Mammary epithelial cell (primary cell): ENCODE measurements at regions not wholly inside any gene's neighbourhood (a gene's known extent, or its start where the extent isn't known, plus 50 kb on each side); places are given as distances from the start of the nearest gene placed in this dataset.
"Not testable (repeated sequence)": the region's sequence is repeated elsewhere in the genome, so short reads cannot be mapped to it uniquely, and the experiment has no call there.

Experiments
- CTCF ChIP-seq, 2 donors: IDR thresholded peaks in 1 of 2; conservative IDR thresholded peaks in 1 of 2; 2 replicates each; pipeline ENCODE4 v1.5.1; 2011 to 2012; ENCODE audit warnings: inconsistent platforms in 2 of 2, low read length in 2 of 2, mild to moderate bottlenecking in 2 of 2, control low read depth in 1 of 2, low read depth in 1 of 2; ENCODE audit not compliant: insufficient read depth in 1 of 2; ENCODE audit errors: extremely low read depth in 1 of 2
- EZH2 ChIP-seq: IDR thresholded peaks from 2 replicates; pipeline ENCODE4 v1.6.1; 2012; ENCODE audit warnings: low read length, inconsistent platforms, borderline replicate concordance

- not testable (repeated sequence) for TF ChIP-seq CTCF (conservative IDR thresholded peaks at IDR 0.05 in 1 of 2, IDR thresholded peaks at IDR 0.05 in 1 of 2; ENCODE audit: extremely low read depth in 1 of 2, insufficient read depth in 1 of 2, low read depth in 1 of 2, low read length in 2 of 2); EZH2
Observed at GRCh38 chr4:3910161-3910950, 144.2 kb downstream of the ADRA2C start.
